Spinal cord (tissue), 9 donors: ENCODE measurements at regions not wholly inside any gene's neighbourhood (a gene's known extent, or its start where the extent isn't known, plus 50 kb on each side); places are given as distances from the start of the nearest gene placed in this dataset.

Source experiments
- DNase-seq, 6 donors: peaks; one replicate each; pipeline versions ENCODE4 v3.0.0 to v3.0.0-alpha.2; 2013 to 2015; ENCODE audit warnings: low spot score in 6 of 6, low read depth in 4 of 6
- H3K27ac ChIP-seq: one replicate; pipeline ENCODE4 v1.5.1; 2013; ENCODE audit warnings: low read depth, low read length, control low read depth
- H3K27me3 ChIP-seq: one replicate; pipeline ENCODE4 v1.6.1; 2013; ENCODE audit warnings: low read length; ENCODE audit not compliant: control insufficient read depth, insufficient read depth
- H3K36me3 ChIP-seq: one replicate; pipeline ENCODE4 v1.6.1; 2013; ENCODE audit warnings: low read length; ENCODE audit not compliant: control insufficient read depth, insufficient read depth
- H3K4me1 ChIP-seq: one replicate; pipeline ENCODE4 v1.6.1; 2013; ENCODE audit warnings: low read length; ENCODE audit not compliant: control insufficient read depth, insufficient read depth
- H3K4me3 ChIP-seq: one replicate; pipeline ENCODE4 v1.5.1; 2013; ENCODE audit warnings: low read depth, low read length, control low read depth
- H3K9me3 ChIP-seq: one replicate; pipeline ENCODE4 v1.6.1; 2013; ENCODE audit warnings: low read length; ENCODE audit not compliant: control insufficient read depth, insufficient read depth
- whole genome bisulfite sequencing: methylation state at CpG from one replicate; pipeline ENCODE4 v1.1.5; 2013; ENCODE audit warnings: missing lambda C conversion rate; ENCODE audit not compliant: insufficient coverage; 5-methylcytosine and 5-hydroxymethylcytosine counted together
- donor health status: healthy.

DNA sequence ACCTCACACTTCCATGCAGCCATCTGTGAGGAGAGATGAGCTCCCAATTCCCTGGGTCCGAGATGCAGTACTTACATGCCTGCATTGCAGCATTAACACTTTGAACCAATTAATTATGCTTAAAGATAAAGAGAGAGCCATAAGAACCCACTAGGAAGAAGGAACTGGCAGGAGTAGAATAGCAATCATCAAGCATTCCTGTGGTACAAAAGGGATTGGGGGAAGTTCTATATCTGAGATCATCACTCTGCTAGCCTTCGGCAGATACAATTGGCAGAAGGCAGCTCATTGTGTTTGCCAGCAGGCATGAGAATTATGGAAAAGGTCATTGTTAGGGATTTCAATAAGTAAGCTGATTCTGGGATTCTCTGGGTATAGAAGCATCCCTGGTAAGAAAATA is 891.4 kb downstream of the NTRK3 start:
- no peaks in the 10 kb centered on the region for H3K4me1 ChIP-seq
- no peak overlapping the region for H3K27ac ChIP-seq
- no peak overlapping the region for H3K4me3 ChIP-seq
- no peaks in the 10 kb centered on the region for H3K27me3 ChIP-seq
- no peaks in the 10 kb centered on the region for H3K9me3 ChIP-seq
- no peak for DNase-seq
- WGBS, result 42% methylated on average over 1 of the region's 2 CpGs
- H3K36me3 ChIP-seq, result no peaks in the 10 kb centered on the region

DNA sequence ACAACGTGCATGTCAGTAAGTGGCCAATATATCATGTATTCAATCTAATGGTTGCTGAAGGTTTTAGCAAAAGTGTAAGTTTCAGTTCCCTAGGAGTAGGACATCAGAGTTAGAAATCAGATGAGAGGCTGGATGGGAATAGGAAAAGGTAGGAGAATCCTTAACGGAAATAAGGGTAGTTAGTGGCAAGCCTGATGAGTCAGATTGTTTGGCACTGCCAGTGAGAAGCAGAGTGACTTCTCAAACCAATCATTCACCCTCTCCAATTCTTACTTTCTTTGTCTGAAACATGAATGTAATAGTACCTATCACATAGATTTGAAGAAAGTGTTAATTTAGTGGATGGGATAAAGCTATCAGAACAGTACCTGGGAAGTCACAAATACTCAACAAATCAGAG is 894.0 kb downstream of the NTRK3 start:
- Histone ChIP-seq H3K4me1 (no peaks in the 10 kb centered on the region), H3K9me3 (no peaks in the 10 kb centered on the region), H3K4me3 (no peak overlapping the region), H3K27ac (no peak overlapping the region), H3K36me3 (no peaks in the 10 kb centered on the region), H3K27me3 (no peaks in the 10 kb centered on the region)
- WGBS, result 60% methylated on average over 1 of the region's 2 CpGs
- DNase-seq, result no peak

DNA sequence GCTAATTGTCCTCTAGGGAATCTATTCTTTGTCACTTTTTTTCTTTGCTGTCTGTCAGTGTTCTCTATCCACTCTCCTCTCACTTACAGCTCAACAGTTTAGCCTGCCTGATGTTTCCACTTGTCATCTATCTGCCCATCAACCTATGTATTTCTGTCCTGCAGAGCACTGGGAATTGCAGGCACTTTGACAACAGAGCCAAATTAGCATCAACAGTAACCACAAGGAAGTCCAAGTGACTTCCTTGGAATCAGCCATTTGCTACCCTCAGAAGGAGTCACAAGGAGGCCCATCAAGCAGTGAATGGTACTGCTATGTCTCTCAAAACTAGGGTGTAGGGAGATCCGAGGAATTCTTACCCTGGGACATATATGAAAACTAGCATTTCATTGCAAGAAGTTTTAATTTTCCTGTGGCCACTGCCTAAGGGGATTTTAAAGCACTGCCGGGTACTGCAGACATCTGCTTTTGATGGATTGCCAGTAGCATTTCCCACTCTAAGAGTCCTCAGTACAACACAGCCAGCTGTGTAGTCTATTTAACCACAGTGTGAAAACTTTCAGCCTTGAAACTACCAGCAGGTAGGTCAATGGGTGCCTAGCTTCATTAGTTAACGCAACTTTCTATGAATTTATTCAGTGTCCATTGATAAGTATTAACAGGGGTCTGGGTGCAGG is 898.8 kb downstream of the NTRK3 start:
- WGBS, result 77% methylated on average over 1 of the region's 3 CpGs
- no peak overlapping the region for H3K27ac ChIP-seq

DNA sequence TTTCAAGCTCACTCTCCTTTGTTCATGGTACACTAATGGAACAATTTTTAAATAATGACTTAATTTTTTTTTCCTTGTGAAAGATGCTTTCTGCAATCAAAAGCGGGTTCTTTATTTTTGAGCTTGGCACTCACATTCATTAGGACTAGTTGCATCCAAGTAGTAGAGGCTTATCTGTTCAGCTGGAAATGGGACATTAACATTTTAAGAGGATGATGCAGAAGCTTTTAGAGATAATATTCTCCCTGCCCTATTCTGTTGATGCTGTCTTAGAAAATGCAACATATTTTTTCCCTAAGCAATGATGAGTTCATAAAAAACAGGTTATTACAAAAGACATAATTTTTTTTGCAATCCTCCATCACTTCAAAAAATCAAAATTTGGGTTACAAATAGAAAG is 900.6 kb downstream of the NTRK3 start:
- Histone ChIP-seq H3K9me3 (no peaks in the 10 kb centered on the region), H3K27me3 (no peaks in the 10 kb centered on the region), H3K4me1 (no peaks in the 10 kb centered on the region), H3K27ac (no peak overlapping the region), H3K4me3 (no peak overlapping the region), H3K36me3 (no peaks in the 10 kb centered on the region)
- no CpG with 5 or more reads among the region's 1 CpG for WGBS
- no peak for DNase-seq

More for the DNA sequence above, 898.8 kb downstream of the NTRK3 start:
- Histone ChIP-seq H3K9me3 (no peaks in the 10 kb centered on the region), H3K4me1 (no peaks in the 10 kb centered on the region), H3K27me3 (no peaks in the 10 kb centered on the region), H3K4me3 (no peak overlapping the region), H3K36me3 (no peaks in the 10 kb centered on the region)
- no peak for DNase-seq

DNA sequence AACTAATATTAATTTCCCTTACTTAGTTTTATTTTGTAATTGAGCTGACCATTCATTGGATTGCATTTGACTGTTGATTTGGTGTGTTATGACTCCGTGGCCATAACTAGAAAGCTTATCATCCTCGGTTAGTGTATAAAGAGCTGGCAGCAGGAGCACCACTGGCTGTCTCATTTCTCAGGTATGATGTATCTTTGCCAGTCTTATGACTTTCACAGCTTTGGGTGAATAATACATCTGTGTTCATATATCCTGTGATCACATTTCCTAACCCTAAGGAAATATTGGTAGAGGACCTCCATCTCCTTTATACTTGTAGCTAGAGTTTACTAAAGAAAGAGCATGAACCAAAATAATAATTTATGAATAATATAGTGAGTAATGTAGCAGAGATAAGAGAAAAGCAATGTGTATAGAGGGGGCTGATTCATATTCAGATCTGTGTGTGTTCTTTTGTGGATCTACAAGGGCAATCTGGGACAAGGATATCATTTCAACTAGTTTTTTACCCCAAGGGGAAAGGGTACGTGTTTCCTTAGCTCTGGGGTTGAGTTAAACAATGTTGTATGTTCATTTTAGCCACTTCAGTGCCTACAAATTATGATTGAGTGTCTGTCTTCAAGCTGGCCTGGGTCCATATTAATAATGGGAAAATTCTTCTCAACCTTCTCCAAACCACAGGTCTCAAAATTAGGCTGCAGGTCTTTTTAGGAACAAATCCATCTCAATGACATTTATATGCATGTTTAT is 901.7 kb downstream of the NTRK3 start:
- Histone ChIP-seq H3K27ac (no peak overlapping the region), H3K4me3 (no peak overlapping the region), H3K27me3 (no peaks in the 10 kb centered on the region), H3K36me3 (no peaks in the 10 kb centered on the region), H3K9me3 (no peaks in the 10 kb centered on the region), H3K4me1 (no peaks in the 10 kb centered on the region)
- no CpG with 5 or more reads among the region's 3 CpGs for WGBS
- DNase-seq, result no peak

DNA sequence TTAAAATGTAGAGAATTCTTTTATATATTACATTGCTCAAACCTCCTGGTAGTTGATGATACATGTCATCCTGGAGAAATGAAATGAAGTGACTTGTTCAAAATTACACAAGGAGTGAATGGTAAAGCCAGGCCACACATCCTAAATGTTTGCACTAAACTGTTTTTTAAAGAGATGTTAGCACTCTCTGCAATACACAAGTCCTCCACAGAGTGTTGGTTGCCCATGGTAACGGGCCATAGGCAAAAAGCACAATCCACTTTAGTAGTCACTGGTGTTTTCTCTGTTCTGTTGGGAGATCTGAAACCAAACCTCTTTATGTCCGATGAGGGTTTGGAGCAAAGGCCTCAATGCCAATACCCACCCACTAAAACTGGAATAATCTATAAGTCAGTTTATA is 907.4 kb downstream of the NTRK3 start:
- H3K36me3 ChIP-seq, result no peaks in the 10 kb centered on the region
- no peak overlapping the region for H3K4me3 ChIP-seq
- H3K27me3 ChIP-seq, result no peaks in the 10 kb centered on the region
- H3K27ac ChIP-seq, result no peak overlapping the region
- H3K4me1 ChIP-seq, result no peaks in the 10 kb centered on the region
- no peaks in the 10 kb centered on the region for H3K9me3 ChIP-seq
- peak in 5 of 6 donors; percentile 17 to 84 (median 36) for DNase-seq
- WGBS, result no CpG with 5 or more reads among the region's 2 CpGs

DNA sequence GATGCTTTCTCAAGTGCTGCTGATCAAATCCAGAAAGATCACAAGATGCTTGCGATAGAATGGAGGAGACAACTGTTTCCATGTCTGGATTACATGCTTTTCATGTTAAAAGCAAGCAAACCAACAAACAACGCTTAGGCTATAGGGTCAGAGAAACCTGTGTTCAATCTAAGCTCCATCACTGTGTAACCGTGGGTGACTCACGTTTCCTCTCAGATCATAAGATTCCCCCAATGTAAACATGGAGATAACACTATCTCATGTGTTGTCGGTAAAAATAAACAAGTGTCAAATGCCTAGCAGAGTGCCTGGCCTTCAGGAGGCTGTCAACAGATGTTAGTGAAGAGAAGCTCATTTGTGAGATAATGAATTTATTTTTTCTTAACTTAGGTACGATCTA is 907.8 kb downstream of the NTRK3 start:
- peak in 1 of 6 donors; percentile 43 for DNase-seq
- Histone ChIP-seq H3K9me3 (no peaks in the 10 kb centered on the region), H3K27ac (no peak overlapping the region), H3K4me3 (no peak overlapping the region), H3K4me1 (no peaks in the 10 kb centered on the region), H3K36me3 (no peaks in the 10 kb centered on the region), H3K27me3 (no peaks in the 10 kb centered on the region)
- WGBS, result 100% methylated on average over 1 of the region's 6 CpGs

DNA sequence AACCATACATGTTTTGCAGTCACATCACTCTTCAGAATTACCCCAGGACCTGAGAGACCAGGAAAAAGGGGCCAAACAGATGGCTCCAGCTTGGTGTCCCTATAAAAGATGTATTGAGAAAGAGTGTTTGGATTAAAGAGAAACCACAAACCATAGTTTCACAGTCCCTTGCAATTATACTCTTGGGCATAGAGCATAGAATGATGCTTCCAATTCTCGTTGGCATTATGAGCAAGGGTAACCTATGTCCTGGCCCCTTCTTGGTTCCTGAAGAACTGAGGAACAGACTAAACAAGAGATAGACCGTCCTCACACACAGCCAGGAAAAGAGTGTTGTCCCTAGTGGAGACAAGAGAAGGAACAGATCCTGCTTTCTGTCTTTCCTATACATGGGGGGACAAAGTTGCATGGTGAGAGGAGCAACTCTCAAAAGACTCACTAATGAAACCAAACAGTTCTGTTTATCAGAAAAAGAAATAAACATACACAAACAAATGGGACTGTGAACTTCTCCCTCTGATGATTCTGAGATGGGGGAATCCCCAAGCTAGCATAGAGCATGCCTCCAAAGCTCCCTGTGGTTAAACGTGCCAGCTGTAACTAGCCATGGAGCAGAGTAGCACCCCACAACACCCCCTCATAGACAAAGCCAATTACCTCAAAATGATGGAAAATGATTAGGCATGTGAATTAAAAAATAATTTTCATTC is 908.6 kb downstream of the NTRK3 start:
- 100% methylated on average over 1 of the region's 3 CpGs for WGBS
- Histone ChIP-seq H3K4me3 (no peak overlapping the region), H3K27me3 (no peaks in the 10 kb centered on the region), H3K4me1 (no peaks in the 10 kb centered on the region), H3K9me3 (no peaks in the 10 kb centered on the region), H3K27ac (no peak overlapping the region), H3K36me3 (no peaks in the 10 kb centered on the region)
- DNase-seq, result no peak

DNA sequence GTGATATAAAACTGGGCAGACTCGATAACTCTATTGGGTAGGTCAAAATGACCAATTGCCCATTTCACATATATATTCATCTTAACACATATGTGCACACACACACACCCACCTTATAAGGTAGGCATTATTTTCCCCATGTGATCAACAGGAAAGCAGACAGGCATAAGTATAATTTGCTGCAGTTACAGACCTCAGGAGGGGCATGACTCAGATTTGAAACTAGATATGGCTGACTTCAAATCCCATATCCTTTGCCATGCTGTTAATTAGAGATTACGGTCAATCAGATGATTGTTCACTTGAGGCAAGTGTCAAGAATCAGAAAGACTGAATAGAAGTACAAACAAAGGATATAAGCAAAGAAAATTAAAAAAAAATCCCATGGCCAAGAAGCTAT is 910.6 kb downstream of the NTRK3 start:
- H3K27ac ChIP-seq, result no peak overlapping the region
- WGBS, result no CpG with 5 or more reads among the region's 2 CpGs
- no peaks in the 10 kb centered on the region for H3K4me1 ChIP-seq
- no peak for DNase-seq
- no peaks in the 10 kb centered on the region for H3K9me3 ChIP-seq
- H3K36me3 ChIP-seq, result no peaks in the 10 kb centered on the region
- H3K27me3 ChIP-seq, result no peaks in the 10 kb centered on the region
- no peak overlapping the region for H3K4me3 ChIP-seq
